ENCODE measurements at regions not wholly inside any gene's neighbourhood (a gene's known extent, or its start where the extent isn't known, plus 50 kb on each side); places are given as distances from the start of the nearest gene placed in this dataset.

GRCh38 chr1:162916407-162916806, 55.4 kb upstream of the CCDC190 start:
- no peak for TF ChIP-seq CTCF (optimal IDR thresholded peaks at IDR 0.05 in 1 of 3, IDR thresholded peaks at IDR 0.05 in 1 of 3, conservative IDR thresholded peaks at IDR 0.05 in 1 of 3; ENCODE audit: extremely low read depth in 1 of 3, insufficient read depth in 2 of 3, low read length in 3 of 3)
- TF ChIP-seq EZH2 (IDR thresholded peaks at IDR 0.05; ENCODE audit: low read length), result no peak
